Prostate gland (tissue), 2 donors: ENCODE measurements at regions not wholly inside any gene's neighbourhood (a gene's known extent, or its start where the extent isn't known, plus 50 kb on each side); places are given as distances from the start of the nearest gene placed in this dataset.

Source experiments
- DNase-seq: peaks from one replicate; pipeline ENCODE4 v3.0.0-alpha.2; 2019; ENCODE audit warnings: low spot score
- H3K27ac ChIP-seq, 2 donors: fragments of 200-600 bp; sonication (generic); 2 replicates each; pipeline ENCODE4 v1.5.1; 2017 to 2019
- H3K27me3 ChIP-seq: fragments of 200-600 bp; sonication (generic); replicated peaks from 2 replicates; pipeline ENCODE4 v1.5.1; 2019; ENCODE audit not compliant: insufficient read depth
- H3K36me3 ChIP-seq, 2 donors: fragments of 200-600 bp; sonication (generic); 1 replicate in 1 of 2; 2 replicates in 1 of 2; pipeline versions ENCODE4 v1.5.1 to v1.8.1; 2017 to 2019
- H3K4me1 ChIP-seq: fragments of 200-600 bp; sonication (generic); replicated peaks from 2 replicates; pipeline ENCODE4 v1.5.1; 2019
- H3K4me3 ChIP-seq, 2 donors: fragments of 200-600 bp; sonication (generic); 2 replicates each; pipeline ENCODE4 v1.5.1; 2017 to 2019
- H3K9me3 ChIP-seq: fragments of 200-600 bp; sonication (generic); 2 replicates; pipeline ENCODE4 v1.5.1; 2017
- POLR2A ChIP-seq: fragments of 450-650 bp; IDR thresholded peaks from one replicate; pipeline ENCODE4 v1.6.1; 2016; ENCODE audit warnings: antibody characterized with exemption, mild to moderate bottlenecking
- POLR2AphosphoS5 ChIP-seq: sonication (generic); formaldehyde crosslinking; IDR thresholded peaks from one replicate; pipeline ENCODE4 v1.6.1; 2017; ENCODE audit warnings: antibody characterized with exemption
- WGBS: methylation state at CpG from one replicate; pipeline ENCODE4 v1.1.5; 2018; 5-methylcytosine and 5-hydroxymethylcytosine counted together
- intact Hi-C: fragments of 100-400 bp; cut with DNase I; formaldehyde crosslinking; loops from one replicate; pipeline ENCODE4 v1.14.2; 2022
- TF ChIP-seq, protein P1 (sequence below), 4 experiments: fragments of 200-600 bp in 2 of 4; fragments of 450-650 bp in 2 of 4; sonication (generic) in 2 of 4; IDR thresholded peaks; 1 replicate in 3 of 4; 2 replicates in 1 of 4; pipeline ENCODE4 v1.5.1; 2016 to 2019; ENCODE audit warnings: antibody characterized with exemption in 4 of 4, mild to moderate bottlenecking in 2 of 4, moderate library complexity in 2 of 4

DNA sequence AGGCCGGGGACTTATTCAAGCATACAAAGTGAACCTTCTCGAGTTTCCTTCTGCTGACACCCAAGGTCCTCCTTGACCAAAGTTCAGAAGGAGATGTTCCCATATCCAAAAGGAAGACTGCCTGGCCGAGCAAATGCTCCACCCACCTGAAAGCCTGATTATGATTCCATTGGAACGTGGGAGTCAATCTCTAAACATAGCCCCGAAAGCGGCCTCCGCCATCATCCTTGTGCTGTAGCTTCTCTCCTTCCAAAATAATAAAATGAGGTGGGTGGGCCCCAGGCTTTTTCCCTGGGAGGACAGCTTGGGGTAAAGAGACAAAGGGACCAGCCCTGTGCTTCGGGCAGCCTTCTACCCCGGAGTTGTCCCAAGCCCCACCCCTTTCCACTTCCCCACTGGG, 355.6 kb upstream of the SLC30A5 start:
- H3K27ac ChIP-seq: no peak overlapping the region
- no peaks in the 10 kb centered on the region for H3K9me3 ChIP-seq
- TF ChIP-seq, protein P1, sequence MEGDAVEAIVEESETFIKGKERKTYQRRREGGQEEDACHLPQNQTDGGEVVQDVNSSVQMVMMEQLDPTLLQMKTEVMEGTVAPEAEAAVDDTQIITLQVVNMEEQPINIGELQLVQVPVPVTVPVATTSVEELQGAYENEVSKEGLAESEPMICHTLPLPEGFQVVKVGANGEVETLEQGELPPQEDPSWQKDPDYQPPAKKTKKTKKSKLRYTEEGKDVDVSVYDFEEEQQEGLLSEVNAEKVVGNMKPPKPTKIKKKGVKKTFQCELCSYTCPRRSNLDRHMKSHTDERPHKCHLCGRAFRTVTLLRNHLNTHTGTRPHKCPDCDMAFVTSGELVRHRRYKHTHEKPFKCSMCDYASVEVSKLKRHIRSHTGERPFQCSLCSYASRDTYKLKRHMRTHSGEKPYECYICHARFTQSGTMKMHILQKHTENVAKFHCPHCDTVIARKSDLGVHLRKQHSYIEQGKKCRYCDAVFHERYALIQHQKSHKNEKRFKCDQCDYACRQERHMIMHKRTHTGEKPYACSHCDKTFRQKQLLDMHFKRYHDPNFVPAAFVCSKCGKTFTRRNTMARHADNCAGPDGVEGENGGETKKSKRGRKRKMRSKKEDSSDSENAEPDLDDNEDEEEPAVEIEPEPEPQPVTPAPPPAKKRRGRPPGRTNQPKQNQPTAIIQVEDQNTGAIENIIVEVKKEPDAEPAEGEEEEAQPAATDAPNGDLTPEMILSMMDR (IDR thresholded peaks at IDR 0.05): no peak
- TF ChIP-seq POLR2AphosphoS5 (no peak), POLR2A (no peak)
- no peak for DNase-seq
- no peaks in the 10 kb centered on the region for H3K4me1 ChIP-seq
- H3K27me3 ChIP-seq: no peaks in the 10 kb centered on the region
- H3K36me3 ChIP-seq: no peaks in the 10 kb centered on the region
- no peak overlapping the region for H3K4me3 ChIP-seq
- 96% methylated on average over 9 of the region's 9 CpGs for WGBS
- intact Hi-C loops: no loop called here

DNA sequence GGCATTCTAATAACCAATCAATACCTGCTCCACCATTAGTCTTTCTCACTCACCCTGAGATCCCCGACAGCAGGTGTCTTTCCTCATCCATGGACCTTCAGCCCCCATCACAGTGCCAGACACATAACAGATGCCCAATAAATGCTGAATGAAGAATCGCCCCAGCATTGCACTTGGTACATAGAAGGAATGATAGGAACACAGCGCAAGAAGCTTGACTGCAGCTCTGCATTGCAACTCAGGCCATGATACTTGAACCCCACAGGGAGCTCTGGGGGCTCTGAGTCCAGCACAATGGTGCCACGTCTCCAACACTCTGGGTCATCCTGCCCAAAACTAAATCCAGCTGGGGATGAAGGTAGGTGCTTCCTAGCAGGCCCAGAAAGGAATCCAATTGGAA, 355.0 kb upstream of the SLC30A5 start:
- Histone ChIP-seq H3K27ac (no peak overlapping the region), H3K4me1 (no peaks in the 10 kb centered on the region), H3K4me3 (no peak overlapping the region), H3K36me3 (no peaks in the 10 kb centered on the region), H3K9me3 (no peaks in the 10 kb centered on the region), H3K27me3 (no peaks in the 10 kb centered on the region)
- TF ChIP-seq POLR2AphosphoS5 (no peak), POLR2A (no peak)
- TF ChIP-seq, protein P1 (IDR thresholded peaks at IDR 0.05): no peak
- WGBS: 97% methylated on average over 4 of the region's 4 CpGs
- no peak for DNase-seq
- intact Hi-C loops: no loop called here

DNA sequence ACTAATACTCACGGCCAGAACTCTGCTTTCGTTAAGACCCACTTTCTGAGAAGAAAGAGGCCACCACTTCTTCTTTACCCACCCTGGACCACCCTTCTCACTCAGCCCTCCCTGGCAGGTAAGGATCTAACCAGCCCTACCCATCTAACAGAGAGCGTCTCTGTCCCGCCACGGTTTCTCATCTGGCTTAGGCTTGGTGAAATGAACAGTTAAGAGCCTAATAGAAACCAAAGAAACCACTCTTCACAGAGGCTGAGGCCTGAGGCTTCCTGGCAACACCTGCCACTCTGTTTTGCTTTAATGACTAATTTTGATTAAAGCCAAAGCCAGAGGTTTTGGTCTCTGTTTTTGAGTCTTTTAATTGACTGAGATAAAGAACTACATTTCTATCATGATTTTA, 354.1 kb upstream of the SLC30A5 start:
- TF ChIP-seq, protein P1 (IDR thresholded peaks at IDR 0.05): no peak
- no peak for TF ChIP-seq POLR2AphosphoS5
- no peak for TF ChIP-seq POLR2A

DNA sequence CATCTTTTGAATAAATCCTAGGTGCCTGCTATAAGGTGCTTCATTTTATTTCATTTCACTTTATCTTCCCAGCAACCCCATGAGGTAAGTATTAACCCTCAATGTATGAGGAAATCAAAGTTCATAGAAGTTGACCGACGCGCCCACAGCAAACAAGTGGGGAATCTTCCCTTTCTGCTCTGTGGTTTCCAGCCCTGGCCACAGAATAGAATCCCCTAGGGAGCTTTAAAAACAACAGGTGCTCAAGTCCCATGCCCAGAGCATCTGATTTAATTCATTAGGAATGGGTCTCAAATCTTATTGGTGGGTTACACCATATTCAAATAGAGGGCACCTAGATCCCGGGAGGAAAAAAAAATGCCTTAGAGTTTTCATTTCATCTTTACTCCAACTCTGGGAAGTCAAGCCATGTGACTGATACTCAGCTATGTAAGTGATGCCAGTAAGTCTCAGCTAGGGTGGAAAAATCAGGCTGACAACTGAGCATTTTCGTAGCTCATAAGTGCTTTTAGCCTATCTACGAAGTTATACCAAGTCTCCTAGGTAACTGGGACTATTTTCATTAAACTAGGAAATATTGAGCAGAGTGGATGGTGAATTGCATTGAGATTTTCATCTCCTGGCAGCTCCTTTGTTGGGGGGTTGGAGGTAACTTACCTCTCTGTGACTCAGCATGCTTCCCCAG, 353.4 kb upstream of the SLC30A5 start:
- no peak for DNase-seq
- Histone ChIP-seq H3K9me3 (no peaks in the 10 kb centered on the region), H3K27ac (no peak overlapping the region), H3K4me3 (no peak overlapping the region), H3K27me3 (no peaks in the 10 kb centered on the region), H3K4me1 (no peaks in the 10 kb centered on the region), H3K36me3 (no peaks in the 10 kb centered on the region)
- 95% methylated on average over 6 of the region's 6 CpGs for WGBS
- TF ChIP-seq POLR2AphosphoS5 (no peak), POLR2A (no peak)
- TF ChIP-seq, protein P1 (IDR thresholded peaks at IDR 0.05): no peak
- intact Hi-C loops: no loop called here

More for the DNA sequence above, 354.1 kb upstream of the SLC30A5 start:
- no peak overlapping the region for H3K27ac ChIP-seq
- 87% methylated on average over 5 of the region's 5 CpGs for WGBS
- no peak for DNase-seq
- H3K4me3 ChIP-seq: no peak overlapping the region
- no peaks in the 10 kb centered on the region for H3K36me3 ChIP-seq
- intact Hi-C loops: no loop called here
- no peaks in the 10 kb centered on the region for H3K27me3 ChIP-seq
- no peaks in the 10 kb centered on the region for H3K4me1 ChIP-seq
- no peaks in the 10 kb centered on the region for H3K9me3 ChIP-seq

DNA sequence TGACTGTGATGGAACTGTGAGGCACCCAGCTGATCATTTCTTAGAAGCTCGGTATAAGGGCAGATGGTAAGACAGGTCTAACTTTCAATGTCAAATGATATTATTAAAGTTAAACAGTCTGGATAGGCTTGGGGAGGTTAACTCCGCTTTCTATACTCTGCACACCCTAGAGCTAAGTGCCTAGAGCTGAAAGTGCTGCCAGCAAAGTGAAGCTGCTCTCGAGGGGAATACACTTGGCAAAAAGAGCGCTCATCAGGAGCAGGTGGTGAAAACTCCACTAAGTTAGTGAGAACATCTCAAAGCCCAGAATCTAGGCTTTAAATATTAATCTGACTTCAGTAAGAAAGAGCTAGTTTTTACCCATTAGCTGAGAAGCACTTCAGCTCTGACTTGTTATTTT, 349.6 kb upstream of the SLC30A5 start:
- no peaks in the 10 kb centered on the region for H3K4me1 ChIP-seq
- H3K4me3 ChIP-seq: no peak overlapping the region
- DNase-seq: no peak
- 84% methylated on average over 4 of the region's 4 CpGs for WGBS
- H3K27ac ChIP-seq: no peak overlapping the region
- no peaks in the 10 kb centered on the region for H3K9me3 ChIP-seq
- no peak for TF ChIP-seq POLR2AphosphoS5
- no peak for TF ChIP-seq POLR2A
- TF ChIP-seq, protein P1 (IDR thresholded peaks at IDR 0.05): no peak
- intact Hi-C loops: no loop called here
- H3K36me3 ChIP-seq: no peaks in the 10 kb centered on the region
- H3K27me3 ChIP-seq: no peaks in the 10 kb centered on the region
